Activated B cell treated with CpG ODN at 0.5 μM for 24 hours (primary cell): ENCODE measurements at regions not wholly inside any gene's neighbourhood (a gene's known extent, or its start where the extent isn't known, plus 50 kb on each side); places are given as distances from the start of the nearest gene placed in this dataset.

Source experiments
- ATAC-seq: fragments of 200-7000 bp; cut with Tn5 transposase; one replicate; pipeline ENCODE4 v1.10.0; 2021; ENCODE audit warnings: low read depth, mild to moderate bottlenecking, moderate library complexity
- CTCF ChIA-PET: fragments of 350-600 bp; sonication (Branson Sonifier 250); formaldehyde crosslinking; loops from one replicate; lab custom pipeline; 2021; ENCODE audit warnings: antibody characterized with exemption; lab: Charles Lee
- POLR2A ChIA-PET: fragments of 350-600 bp; sonication (Branson Sonifier 250); formaldehyde crosslinking; loops from one replicate; lab custom pipeline; 2021; ENCODE audit warnings: antibody characterized with exemption; lab: Charles Lee
- DNase-seq: peaks from one replicate; pipeline ENCODE4 v3.0.0; 2022
- H3K27ac Mint-ChIP-seq: one replicate; pipeline ENCODE4 v1.8.0; 2020; ENCODE audit warnings: mixed read lengths
- H3K27me3 Mint-ChIP-seq: one replicate; pipeline ENCODE4 v1.8.0; 2021; ENCODE audit warnings: mixed read lengths
- H3K36me3 Mint-ChIP-seq: one replicate; pipeline ENCODE4 v1.8.0; 2021; ENCODE audit warnings: low read depth, mixed read lengths
- H3K4me1 Mint-ChIP-seq: one replicate; pipeline ENCODE4 v1.8.0; 2021; ENCODE audit warnings: mixed read lengths
- H3K4me3 Mint-ChIP-seq: one replicate; pipeline ENCODE4 v1.8.0; 2020; ENCODE audit warnings: mild to moderate bottlenecking, mixed read lengths
- H3K9me3 Mint-ChIP-seq: one replicate; pipeline ENCODE4 v1.8.0; 2020; ENCODE audit warnings: mixed read lengths
- CTCF ChIP-seq: fragments of 200-600 bp; IDR thresholded peaks from one replicate; pipeline ENCODE4 v1.8.0; 2022; ENCODE audit warnings: antibody characterized with exemption, mild to moderate bottlenecking
- intact Hi-C: fragments of 100-400 bp; cut with micrococcal nuclease; formaldehyde crosslinking; loops from one replicate; pipeline ENCODE4 v1.15.1; 2024

GRCh38 chr13:109657395-109657794 lies 129.0 kb downstream of the IRS2 start:
- intact Hi-C loops = no loop called here
- Mint-ChIP-seq H3K9me3 (no peaks in the 10 kb centered on the region), H3K4me1 (peaks cover 4% of the 10 kb centered on the region), H3K27me3 (no peaks in the 10 kb centered on the region), H3K27ac (no peak overlapping the region), H3K36me3 (no peaks in the 10 kb centered on the region), H3K4me3 (no peak overlapping the region)
- ChIA-PET POLR2A (no interaction called here), CTCF (no interaction called here)
- ATAC-seq (no peak), DNase-seq (no peak)
- TF ChIP-seq CTCF = no peak

DNA sequence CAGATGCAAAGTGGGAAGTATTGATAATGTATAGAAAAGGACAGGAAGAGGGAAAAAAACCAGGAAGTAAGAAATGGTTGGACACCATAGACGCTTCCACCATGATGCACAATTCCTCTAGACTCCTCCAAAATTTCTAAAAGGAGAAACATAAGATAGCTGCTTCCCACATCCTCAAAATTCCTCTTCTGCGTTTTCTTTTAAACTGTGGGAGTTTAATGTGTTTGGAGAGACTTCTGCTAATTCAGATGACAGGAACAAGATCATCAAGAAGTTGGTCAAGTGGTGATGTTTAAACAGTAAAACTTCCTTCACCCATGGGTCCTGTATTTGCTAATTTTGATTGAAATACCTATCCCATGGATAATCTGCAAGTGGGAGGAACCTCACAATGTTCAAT lies 130.2 kb downstream of the IRS2 start:
- H3K27ac Mint-ChIP-seq = no peak overlapping the region
- ATAC-seq = no peak

DNA sequence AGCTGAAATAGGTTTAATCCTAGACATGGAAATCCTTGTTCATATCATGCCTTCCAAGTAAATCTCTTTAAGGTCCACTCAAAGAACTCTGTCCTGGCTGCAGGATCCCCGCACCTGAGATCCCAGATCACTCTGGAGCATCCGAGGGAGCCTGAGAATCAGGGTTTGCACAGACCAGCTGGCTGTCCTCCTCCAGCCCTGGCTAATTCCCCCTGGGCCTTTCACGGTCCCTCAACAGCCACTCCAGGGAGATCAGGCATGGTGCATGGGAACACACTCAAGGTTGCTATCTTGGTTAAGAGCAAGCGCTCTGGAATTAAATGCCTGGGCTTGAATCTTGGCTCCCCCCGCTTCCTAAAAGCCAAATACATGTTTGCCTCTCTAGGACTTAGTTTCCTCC lies 130.8 kb downstream of the IRS2 start:
- CTCF ChIA-PET = no interaction called here
- H3K9me3 Mint-ChIP-seq = no peaks in the 10 kb centered on the region
- intact Hi-C loops = no loop called here

More for the DNA sequence above, 130.2 kb downstream of the IRS2 start:
- Mint-ChIP-seq H3K27me3 (no peaks in the 10 kb centered on the region), H3K4me3 (no peak overlapping the region), H3K36me3 (no peaks in the 10 kb centered on the region), H3K9me3 (no peaks in the 10 kb centered on the region), H3K4me1 (peaks cover 4% of the 10 kb centered on the region)
- ChIA-PET POLR2A (no interaction called here), CTCF (no interaction called here)
- TF ChIP-seq CTCF = no peak
- DNase-seq = no peak
- intact Hi-C loops = no loop called here

DNA sequence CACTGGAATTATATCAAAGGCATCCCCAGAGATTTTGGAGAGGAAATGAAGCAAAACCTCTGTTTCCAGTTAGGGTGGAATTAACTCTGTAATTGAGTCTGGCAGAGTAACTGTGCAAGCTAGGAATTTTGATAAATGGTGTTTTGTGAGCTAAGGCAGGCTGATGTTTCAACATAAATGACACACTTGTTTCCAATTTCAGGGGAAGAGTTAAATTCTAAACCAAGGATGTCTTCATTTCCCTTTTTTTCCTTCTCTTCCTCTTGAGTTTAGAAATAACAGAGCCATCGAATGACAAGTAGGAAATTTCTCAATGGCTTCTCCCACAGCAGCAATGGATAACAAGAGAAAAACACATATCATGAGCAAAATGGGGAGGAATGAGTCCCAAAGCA lies 131.2 kb downstream of the IRS2 start:
- no peak for TF ChIP-seq CTCF
- no peak for ATAC-seq
- ChIA-PET CTCF (no interaction called here), POLR2A (no interaction called here)
- no peak overlapping the region for H3K4me3 Mint-ChIP-seq
- no peaks in the 10 kb centered on the region for H3K36me3 Mint-ChIP-seq
- H3K27ac Mint-ChIP-seq = no peak overlapping the region
- DNase-seq = no peak
- peaks cover 4% of the 10 kb centered on the region for H3K4me1 Mint-ChIP-seq
- no peaks in the 10 kb centered on the region for H3K27me3 Mint-ChIP-seq
- intact Hi-C loops = no loop called here
- H3K9me3 Mint-ChIP-seq = no peaks in the 10 kb centered on the region

More for the DNA sequence above, 130.8 kb downstream of the IRS2 start:
- TF ChIP-seq CTCF = no peak
- H3K36me3 Mint-ChIP-seq = no peaks in the 10 kb centered on the region
- no peak overlapping the region for H3K4me3 Mint-ChIP-seq
- POLR2A ChIA-PET = no interaction called here
- peaks cover 4% of the 10 kb centered on the region for H3K4me1 Mint-ChIP-seq
- no peak overlapping the region for H3K27ac Mint-ChIP-seq
- DNase-seq = no peak
- ATAC-seq = no peak
- H3K27me3 Mint-ChIP-seq = no peaks in the 10 kb centered on the region

DNA sequence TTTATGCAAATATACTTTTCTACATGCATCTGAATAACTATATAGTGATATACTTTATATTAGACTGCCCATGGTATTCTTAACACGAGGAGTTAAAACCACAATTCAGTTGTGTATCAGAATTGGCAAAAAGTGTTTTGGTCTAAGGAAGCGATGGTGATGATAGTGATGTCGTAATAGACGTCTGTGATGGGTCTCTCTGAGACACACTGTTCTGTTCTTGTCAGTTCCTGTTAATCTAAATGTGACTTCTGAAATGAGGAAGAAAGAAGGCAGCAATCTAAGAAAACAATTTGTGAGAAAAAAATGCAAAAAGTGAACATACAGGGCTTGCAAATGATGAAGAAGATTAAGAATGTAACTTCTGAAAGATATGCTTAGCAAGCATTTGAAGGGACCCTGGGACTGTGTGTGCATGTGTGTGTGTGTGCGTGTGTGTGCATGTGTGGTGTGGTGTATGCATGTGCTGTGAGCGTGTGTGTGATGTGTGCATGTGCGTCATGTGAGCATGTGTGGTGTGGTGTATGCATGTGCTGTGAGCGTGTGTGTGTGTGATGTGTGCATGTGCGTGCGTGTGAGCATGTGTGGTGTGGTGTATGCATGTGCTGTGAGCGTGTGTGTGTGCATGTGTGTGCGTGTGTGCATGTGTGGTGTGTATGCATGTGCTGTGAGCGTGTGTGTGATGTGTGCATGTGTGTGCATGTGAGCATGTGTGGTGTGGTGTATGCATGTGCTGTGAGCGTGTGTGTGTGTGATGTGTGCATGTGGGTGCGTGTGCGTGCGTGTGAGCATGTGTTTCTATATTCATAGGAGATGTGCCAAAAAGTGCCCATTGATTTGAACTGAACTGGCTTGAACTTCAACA lies 131.8 kb downstream of the IRS2 start:
- POLR2A ChIA-PET = no interaction called here
- ATAC-seq = no peak
- CTCF ChIA-PET = no interaction called here

More for the DNA sequence above, 131.8 kb downstream of the IRS2 start:
- DNase-seq = no peak
- TF ChIP-seq CTCF = no peak
- no peaks in the 10 kb centered on the region for H3K27me3 Mint-ChIP-seq
- H3K4me3 Mint-ChIP-seq = no peak overlapping the region
- no peak overlapping the region for H3K27ac Mint-ChIP-seq
- no peaks in the 10 kb centered on the region for H3K9me3 Mint-ChIP-seq
- peaks cover 4% of the 10 kb centered on the region for H3K4me1 Mint-ChIP-seq
- intact Hi-C loops = no loop called here
- no peaks in the 10 kb centered on the region for H3K36me3 Mint-ChIP-seq
